ENCODE measurements at regions not wholly inside any gene's neighbourhood (a gene's known extent, or its start where the extent isn't known, plus 50 kb on each side); places are given as distances from the start of the nearest gene placed in this dataset.

GRCh38 chr7:17062151-17063044, 180.6 kb upstream of the AGR3 start:
- H3K9ac ChIP-seq, result no peak overlapping the region
- no peaks in the 10 kb centered on the region for H3K79me2 ChIP-seq
- TF ChIP-seq, protein P1, sequence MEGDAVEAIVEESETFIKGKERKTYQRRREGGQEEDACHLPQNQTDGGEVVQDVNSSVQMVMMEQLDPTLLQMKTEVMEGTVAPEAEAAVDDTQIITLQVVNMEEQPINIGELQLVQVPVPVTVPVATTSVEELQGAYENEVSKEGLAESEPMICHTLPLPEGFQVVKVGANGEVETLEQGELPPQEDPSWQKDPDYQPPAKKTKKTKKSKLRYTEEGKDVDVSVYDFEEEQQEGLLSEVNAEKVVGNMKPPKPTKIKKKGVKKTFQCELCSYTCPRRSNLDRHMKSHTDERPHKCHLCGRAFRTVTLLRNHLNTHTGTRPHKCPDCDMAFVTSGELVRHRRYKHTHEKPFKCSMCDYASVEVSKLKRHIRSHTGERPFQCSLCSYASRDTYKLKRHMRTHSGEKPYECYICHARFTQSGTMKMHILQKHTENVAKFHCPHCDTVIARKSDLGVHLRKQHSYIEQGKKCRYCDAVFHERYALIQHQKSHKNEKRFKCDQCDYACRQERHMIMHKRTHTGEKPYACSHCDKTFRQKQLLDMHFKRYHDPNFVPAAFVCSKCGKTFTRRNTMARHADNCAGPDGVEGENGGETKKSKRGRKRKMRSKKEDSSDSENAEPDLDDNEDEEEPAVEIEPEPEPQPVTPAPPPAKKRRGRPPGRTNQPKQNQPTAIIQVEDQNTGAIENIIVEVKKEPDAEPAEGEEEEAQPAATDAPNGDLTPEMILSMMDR (IDR thresholded peaks at IDR 0.05), result no peak
- H3K4me1 ChIP-seq, result no peaks in the 10 kb centered on the region
- no peak overlapping the region for H3K4me3 ChIP-seq (ENCODE audit: low read depth, low read length)
- H3K27ac ChIP-seq, result no peak overlapping the region
- H3K4me2 ChIP-seq (ENCODE audit: low read length), result no peak overlapping the region
- no peaks in the 10 kb centered on the region for H3K36me3 ChIP-seq (ENCODE audit: control insufficient read depth, insufficient read depth, low read length)
- H3K27me3 ChIP-seq (ENCODE audit: control insufficient read depth, insufficient read depth, low read length), result no peaks in the 10 kb centered on the region
- H3K9me3 ChIP-seq (ENCODE audit: control insufficient read depth, low read length), result no peaks in the 10 kb centered on the region
- H2AFZ ChIP-seq, result no peak overlapping the region

DNA sequence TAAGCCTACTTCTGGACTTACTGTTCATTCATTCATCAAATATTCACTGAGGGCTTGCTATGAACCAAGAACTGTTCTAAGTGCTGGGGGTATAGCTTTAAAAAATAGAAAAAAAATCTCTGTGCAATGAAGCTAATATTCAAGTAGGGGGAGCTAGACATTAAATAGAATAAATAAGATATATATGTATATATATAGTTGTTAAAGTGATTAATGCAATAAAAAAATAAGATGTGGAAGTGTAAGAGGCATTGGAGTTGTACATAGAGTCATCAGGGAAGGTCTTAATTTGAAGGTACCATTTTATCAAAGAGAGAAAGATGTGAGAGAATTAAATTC, 181.2 kb upstream of the AGR3 start:
- H3K4me1 ChIP-seq, result no peaks in the 10 kb centered on the region
- no peaks in the 10 kb centered on the region for H3K79me2 ChIP-seq
- H3K27ac ChIP-seq, result no peak overlapping the region
- no peaks in the 10 kb centered on the region for H3K9me3 ChIP-seq (ENCODE audit: control insufficient read depth, low read length)
- TF ChIP-seq, protein P1 (IDR thresholded peaks at IDR 0.05), result no peak
- H3K27me3 ChIP-seq (ENCODE audit: control insufficient read depth, insufficient read depth, low read length), result no peaks in the 10 kb centered on the region
- no peaks in the 10 kb centered on the region for H3K36me3 ChIP-seq (ENCODE audit: control insufficient read depth, insufficient read depth, low read length)
- no peak overlapping the region for H3K4me2 ChIP-seq (ENCODE audit: low read length)
- H2AFZ ChIP-seq, result no peak overlapping the region
- H3K9ac ChIP-seq, result no peak overlapping the region
- no peak overlapping the region for H3K4me3 ChIP-seq (ENCODE audit: low read depth, low read length)

GRCh38 chr7:17067691-17068090, 185.9 kb upstream of the AGR3 start:
- Histone ChIP-seq H3K79me2 (no peaks in the 10 kb centered on the region), H2AFZ (no peak overlapping the region), H3K9ac (no peak overlapping the region), H3K9me3 (ENCODE audit: control insufficient read depth, low read length) (no peaks in the 10 kb centered on the region), H3K4me1 (no peaks in the 10 kb centered on the region), H3K4me2 (ENCODE audit: low read length) (no peak overlapping the region), H3K36me3 (ENCODE audit: control insufficient read depth, insufficient read depth, low read length) (no peaks in the 10 kb centered on the region), H3K27ac (no peak overlapping the region), H3K4me3 (ENCODE audit: low read depth, low read length) (no peak overlapping the region), H3K27me3 (ENCODE audit: control insufficient read depth, insufficient read depth, low read length) (no peaks in the 10 kb centered on the region)
- TF ChIP-seq, protein P1 (IDR thresholded peaks at IDR 0.05), result no peak

GRCh38 chr7:17069146-17069545, 187.4 kb upstream of the AGR3 start:
- TF ChIP-seq, protein P1 (IDR thresholded peaks at IDR 0.05), result no peak
- H3K27me3 ChIP-seq (ENCODE audit: control insufficient read depth, insufficient read depth, low read length), result no peaks in the 10 kb centered on the region
- no peaks in the 10 kb centered on the region for H3K4me1 ChIP-seq
- no peak overlapping the region for H3K4me3 ChIP-seq (ENCODE audit: low read depth, low read length)
- no peaks in the 10 kb centered on the region for H3K9me3 ChIP-seq (ENCODE audit: control insufficient read depth, low read length)
- H3K27ac ChIP-seq, result no peak overlapping the region
- no peaks in the 10 kb centered on the region for H3K36me3 ChIP-seq (ENCODE audit: control insufficient read depth, insufficient read depth, low read length)
- no peak overlapping the region for H3K9ac ChIP-seq
- H2AFZ ChIP-seq, result no peak overlapping the region
- H3K79me2 ChIP-seq, result no peaks in the 10 kb centered on the region
- no peak overlapping the region for H3K4me2 ChIP-seq (ENCODE audit: low read length)

DNA sequence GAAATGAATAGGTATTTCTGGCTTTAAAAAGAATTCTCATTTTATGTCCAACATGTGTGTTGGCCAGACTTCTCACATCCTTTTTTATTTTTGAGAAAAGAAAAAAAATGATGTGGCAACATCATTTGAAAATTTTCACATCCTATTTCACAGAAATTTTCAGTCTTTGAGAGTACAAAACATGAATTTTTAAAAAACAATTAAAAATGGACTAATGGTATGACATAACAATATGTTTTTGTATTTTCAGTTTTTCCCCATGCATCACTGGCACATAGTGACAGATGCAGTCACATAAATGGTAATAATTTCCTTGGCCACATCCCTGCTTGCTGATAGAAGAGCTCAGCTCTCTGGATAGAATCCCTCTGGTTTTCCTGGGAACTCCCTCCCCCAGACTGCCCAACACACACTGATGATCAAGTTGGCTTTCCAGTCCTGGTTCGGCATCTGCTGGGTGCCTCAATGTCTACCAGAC, 188.5 kb upstream of the AGR3 start:
- no peak overlapping the region for H3K27ac ChIP-seq
- H3K9ac ChIP-seq, result no peak overlapping the region
- no peaks in the 10 kb centered on the region for H3K4me1 ChIP-seq
- no peak overlapping the region for H3K4me2 ChIP-seq (ENCODE audit: low read length)
- H2AFZ ChIP-seq, result no peak overlapping the region
- H3K27me3 ChIP-seq (ENCODE audit: control insufficient read depth, insufficient read depth, low read length), result no peaks in the 10 kb centered on the region
- no peaks in the 10 kb centered on the region for H3K9me3 ChIP-seq (ENCODE audit: control insufficient read depth, low read length)
- TF ChIP-seq, protein P1 (IDR thresholded peaks at IDR 0.05), result no peak
- no peaks in the 10 kb centered on the region for H3K79me2 ChIP-seq
- H3K36me3 ChIP-seq (ENCODE audit: control insufficient read depth, insufficient read depth, low read length), result no peaks in the 10 kb centered on the region
- no peak overlapping the region for H3K4me3 ChIP-seq (ENCODE audit: low read depth, low read length)

Data from parathyroid adenoma (tissue), 2 donors.